WERI-Rb-1 (cell line): ENCODE measurements at regions not wholly inside any gene's neighbourhood (a gene's known extent, or its start where the extent isn't known, plus 50 kb on each side); places are given as distances from the start of the nearest gene placed in this dataset.

ENCODE experiments used
- DNase-seq: peaks from one replicate; pipeline ENCODE4 v3.0.0-alpha.2; 2020
- H3K27ac ChIP-seq: fragments of 250-450 bp; sonication (Bioruptor Pico); 2 replicates; pipeline ENCODE4 v1.5.1; 2020; ENCODE audit warnings: mild to moderate bottlenecking, moderate library complexity
- H3K27me3 ChIP-seq: fragments of 250-450 bp; sonication (Bioruptor Pico); 2 replicates; pipeline ENCODE4 v1.5.1; 2021; ENCODE audit warnings: mild to moderate bottlenecking, low read depth, moderate library complexity; ENCODE audit not compliant: insufficient read depth, severe bottlenecking
- H3K36me3 ChIP-seq: fragments of 250-450 bp; sonication (Bioruptor Pico); 2 replicates; pipeline ENCODE4 v1.5.1; 2020; ENCODE audit warnings: mild to moderate bottlenecking, moderate library complexity
- H3K4me3 ChIP-seq: 2 replicates; pipeline ENCODE4 v1.5.1; 2011; ENCODE audit warnings: low read depth, mild to moderate bottlenecking, control low read depth, low read length
- H3K9me3 ChIP-seq: fragments of 250-450 bp; sonication (Bioruptor Pico); 2 replicates; pipeline ENCODE4 v1.5.1; 2021; ENCODE audit warnings: mild to moderate bottlenecking, moderate library complexity; ENCODE audit not compliant: severe bottlenecking
- CTCF ChIP-seq: IDR thresholded peaks from 2 replicates; pipeline ENCODE4 v1.5.1; 2011; ENCODE audit warnings: low read depth, mild to moderate bottlenecking, control low read depth, inconsistent platforms, low read length

GRCh38 chr17:43328650-43329049 lies 70.1 kb upstream of the ARL4D start:
- no peak for DNase-seq
- Histone ChIP-seq H3K36me3 (no peaks in the 10 kb centered on the region), H3K27me3 (no peaks in the 10 kb centered on the region)

GRCh38 chr17:43327834-43328420 lies 70.9 kb upstream of the ARL4D start:
- no peak for TF ChIP-seq CTCF
- H3K9me3 ChIP-seq = no peaks in the 10 kb centered on the region
- H3K27me3 ChIP-seq = no peaks in the 10 kb centered on the region
- no peak overlapping the region for H3K4me3 ChIP-seq
- no peak for DNase-seq
- no peak overlapping the region for H3K27ac ChIP-seq
- no peaks in the 10 kb centered on the region for H3K36me3 ChIP-seq

More at GRCh38 chr17:43328650-43329049, 70.1 kb upstream of the ARL4D start:
- Histone ChIP-seq H3K4me3 (no peak overlapping the region), H3K9me3 (no peaks in the 10 kb centered on the region), H3K27ac (no peak overlapping the region)
- no peak for TF ChIP-seq CTCF

GRCh38 chr17:43327421-43327820 lies 71.4 kb upstream of the ARL4D start:
- no peaks in the 10 kb centered on the region for H3K36me3 ChIP-seq
- no peak for DNase-seq
- no peak overlapping the region for H3K4me3 ChIP-seq
- no peak overlapping the region for H3K27ac ChIP-seq
- H3K9me3 ChIP-seq = no peaks in the 10 kb centered on the region
- TF ChIP-seq CTCF = no peak
- no peaks in the 10 kb centered on the region for H3K27me3 ChIP-seq

- no peak for TF ChIP-seq CTCF
- Histone ChIP-seq H3K27ac (no peak overlapping the region), H3K27me3 (no peaks in the 10 kb centered on the region), H3K9me3 (no peaks in the 10 kb centered on the region), H3K4me3 (no peak overlapping the region), H3K36me3 (no peaks in the 10 kb centered on the region)
- DNase-seq = no peak
Measured at GRCh38 chr17:43326490-43327275, 72.1 kb upstream of the ARL4D start.

- Histone ChIP-seq H3K4me3 (no peak overlapping the region), H3K36me3 (no peaks in the 10 kb centered on the region), H3K9me3 (peaks cover 9% of the 10 kb centered on the region), H3K27me3 (no peaks in the 10 kb centered on the region), H3K27ac (no peak overlapping the region)
- no peak for DNase-seq
- TF ChIP-seq CTCF = 0 out of 2 replicates have a peak, but pooled peaks have one; percentile 31
Measured at GRCh38 chr17:43324205-43324893, 74.4 kb upstream of the ARL4D start.
